AG20443 (cell line): ENCODE measurements at regions not wholly inside any gene's neighbourhood (a gene's known extent, or its start where the extent isn't known, plus 50 kb on each side); places are given as distances from the start of the nearest gene placed in this dataset.

Source experiments
- DNase-seq: peaks from one replicate; pipeline ENCODE4 v3.0.0; 2012; ENCODE audit warnings: low spot score, mixed read lengths

GRCh38 chr2:42868874-42869273 is 76.5 kb upstream of the HAAO start:
- DNase-seq, result no peak

- no peak for DNase-seq
Measured at GRCh38 chr2:42868096-42868495, 75.7 kb upstream of the HAAO start.

- no peak for DNase-seq
Measured at GRCh38 chr2:42867093-42868065, 75.0 kb upstream of the HAAO start.

GRCh38 chr2:42865884-42866881 is 73.8 kb upstream of the HAAO start:
- no peak for DNase-seq

- DNase-seq, result no peak
Measured at GRCh38 chr2:42864641-42865280, 72.4 kb upstream of the HAAO start.

GRCh38 chr2:42864222-42864621 is 71.8 kb upstream of the HAAO start:
- DNase-seq, result no peak

GRCh38 chr2:42863751-42864150 is 71.4 kb upstream of the HAAO start:
- no peak for DNase-seq

- no peak for DNase-seq
Measured at GRCh38 chr2:42863320-42863719, 70.9 kb upstream of the HAAO start.

- no peak for DNase-seq
Measured at GRCh38 chr2:42862669-42863185, 70.3 kb upstream of the HAAO start.

GRCh38 chr2:42861321-42861720 is 68.9 kb upstream of the HAAO start:
- no peak for DNase-seq

- no peak for DNase-seq
Measured at GRCh38 chr2:42860319-42861094, 68.1 kb upstream of the HAAO start.

- DNase-seq, result no peak
Measured at GRCh38 chr2:42859791-42860190, 67.4 kb upstream of the HAAO start.

- DNase-seq, result peak; percentile 70
Measured at GRCh38 chr2:42859006-42859552, 66.7 kb upstream of the HAAO start.

GRCh38 chr2:42858140-42859005 is 66.0 kb upstream of the HAAO start:
- DNase-seq, result no peak

- DNase-seq, result no peak
Measured at GRCh38 chr2:42856891-42857632, 64.7 kb upstream of the HAAO start.

- DNase-seq, result no peak
Measured at GRCh38 chr2:42856106-42856860, 63.9 kb upstream of the HAAO start.

- DNase-seq, result no peak
Measured at GRCh38 chr2:42855221-42855970, 63.0 kb upstream of the HAAO start.
